HG03442 (cell line): ENCODE measurements at regions not wholly inside any gene's neighbourhood (a gene's known extent, or its start where the extent isn't known, plus 50 kb on each side); places are given as distances from the start of the nearest gene placed in this dataset.
"Not testable (repeated sequence)": the region's sequence is repeated elsewhere in the genome, so short reads cannot be mapped to it uniquely, and the experiment has no call there.

ENCODE experiments used
- ATAC-seq: cut with Tn5 transposase; IDR thresholded peaks from one replicate; pipeline ENCODE4 v1.9.1; 2021; ENCODE audit warnings: mild to moderate bottlenecking, moderate library complexity; ENCODE audit not compliant: unreplicated experiment

DNA sequence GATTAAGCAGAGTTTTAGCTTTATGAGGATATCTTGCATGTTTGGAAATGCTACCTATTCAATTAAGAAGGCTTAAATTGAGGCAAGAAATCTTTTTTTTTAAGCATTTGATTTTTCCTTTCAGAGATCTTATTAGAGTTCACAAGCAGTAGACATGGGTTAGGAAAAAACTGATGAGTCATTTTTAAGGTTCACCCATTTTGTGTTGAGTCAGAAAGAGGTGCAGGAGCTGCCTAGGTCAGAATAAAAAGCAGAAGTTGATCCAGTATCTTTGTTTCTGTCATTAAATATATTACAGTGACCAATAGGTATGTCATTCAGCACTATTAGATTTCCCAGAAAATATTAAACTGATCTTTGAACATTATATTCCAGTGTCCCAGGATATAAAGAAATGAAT, 306.8 kb downstream of the LMBRD1 start:
- ATAC-seq = no peak

DNA sequence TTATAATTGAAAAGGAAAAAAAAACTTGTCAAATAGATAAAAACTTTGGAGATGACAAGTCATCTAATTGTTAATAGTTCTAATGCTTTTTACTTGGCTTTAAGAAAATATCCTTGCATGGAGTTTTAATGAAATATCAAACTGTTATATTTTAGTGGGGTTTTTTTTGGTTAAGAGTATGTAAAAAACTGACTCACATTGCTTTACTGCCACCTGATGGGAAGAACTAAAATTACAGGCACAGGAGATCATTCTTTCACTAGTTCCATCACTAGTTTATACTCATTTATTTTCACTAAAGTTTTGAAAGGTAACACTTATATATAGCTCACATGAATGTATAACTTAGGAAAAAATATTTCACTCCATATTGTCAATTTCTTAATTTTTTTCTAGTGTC, 309.1 kb downstream of the LMBRD1 start:
- ATAC-seq = no peak

DNA sequence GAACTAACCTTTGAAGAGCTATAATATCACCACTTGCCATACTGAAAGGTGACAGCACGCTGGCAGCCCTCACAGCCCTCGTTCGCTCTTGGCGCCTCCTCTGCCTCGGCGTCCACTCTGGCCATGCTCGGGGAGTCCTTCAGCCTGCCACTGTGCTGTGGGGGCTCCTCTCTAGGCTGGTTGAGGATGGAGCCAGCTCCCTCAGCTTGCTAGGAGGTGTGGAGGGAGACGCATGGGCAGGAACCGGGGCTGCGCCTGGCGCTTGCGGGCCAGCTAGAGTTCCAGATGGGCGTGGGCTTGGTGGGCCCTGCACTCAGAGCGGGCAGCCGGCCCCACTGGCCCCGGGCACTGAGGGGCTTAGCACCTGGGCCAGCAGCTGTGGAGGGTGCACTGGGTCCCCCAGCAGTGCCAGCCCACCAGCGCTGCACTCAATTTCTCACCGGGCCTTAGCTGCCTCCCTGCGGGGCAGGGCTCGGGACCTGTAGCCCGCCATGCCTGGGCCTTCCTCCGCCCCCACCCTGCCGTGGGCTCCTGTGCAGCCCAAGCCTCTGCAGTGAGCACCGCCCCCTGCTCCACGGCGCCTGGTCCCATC, 329.7 kb downstream of the LMBRD1 start:
- no peak for ATAC-seq

DNA sequence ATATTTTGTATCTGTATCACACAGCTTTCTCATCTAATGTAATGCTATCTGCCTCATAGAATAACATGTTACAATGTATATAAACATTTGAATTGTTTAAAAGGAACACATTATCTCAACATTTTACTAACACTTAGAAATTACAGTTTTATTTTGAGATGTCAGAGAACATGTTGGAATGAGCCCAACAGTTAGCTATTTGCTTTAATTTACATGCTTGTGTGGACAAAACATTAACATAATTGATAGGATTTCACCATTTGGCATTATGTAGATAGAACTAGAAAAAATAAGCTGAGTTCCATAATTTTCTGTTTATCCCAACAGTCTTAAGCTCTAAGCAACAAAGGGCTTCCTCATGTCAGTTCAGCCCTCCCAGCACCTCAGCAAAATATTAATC, 330.9 kb downstream of the LMBRD1 start:
- no peak for ATAC-seq

DNA sequence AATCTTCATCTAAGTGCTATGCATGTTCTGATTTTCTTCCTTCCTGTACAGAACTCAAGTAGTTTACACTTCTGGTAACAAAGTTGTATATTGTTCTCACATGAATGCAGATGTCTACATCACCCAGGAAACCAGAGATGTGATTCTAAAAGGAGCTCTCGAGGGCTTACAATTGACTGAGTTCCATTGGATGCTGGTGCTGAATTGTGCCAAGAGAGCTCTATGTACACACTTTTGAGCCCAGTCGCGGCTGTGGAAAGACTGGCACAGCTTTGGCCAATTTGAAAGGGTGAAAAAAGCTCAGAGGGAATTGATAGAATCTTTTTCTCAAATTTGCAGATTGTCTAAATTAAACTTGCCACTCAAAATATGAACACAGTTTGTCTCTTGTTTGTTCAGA, 340.7 kb downstream of the LMBRD1 start:
- ATAC-seq = no peak

DNA sequence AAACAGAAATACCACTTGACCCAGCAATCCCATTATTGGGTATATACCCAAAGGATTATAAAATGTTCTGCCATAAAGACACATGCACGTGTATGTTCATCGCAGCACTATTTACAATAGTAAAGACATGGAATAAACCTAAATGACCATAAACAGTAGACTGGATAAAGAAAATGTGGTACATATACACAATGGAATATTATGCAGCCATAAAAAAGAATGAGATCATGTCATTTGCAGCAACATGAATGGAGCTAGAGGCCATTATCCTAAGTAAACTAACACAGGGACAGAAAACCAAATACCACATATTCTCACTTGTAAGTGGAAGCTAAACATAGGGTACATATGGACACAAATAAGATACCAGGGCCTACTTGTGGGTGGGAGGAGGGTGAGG, 342.2 kb downstream of the LMBRD1 start:
- not testable (repeated sequence) for ATAC-seq

DNA sequence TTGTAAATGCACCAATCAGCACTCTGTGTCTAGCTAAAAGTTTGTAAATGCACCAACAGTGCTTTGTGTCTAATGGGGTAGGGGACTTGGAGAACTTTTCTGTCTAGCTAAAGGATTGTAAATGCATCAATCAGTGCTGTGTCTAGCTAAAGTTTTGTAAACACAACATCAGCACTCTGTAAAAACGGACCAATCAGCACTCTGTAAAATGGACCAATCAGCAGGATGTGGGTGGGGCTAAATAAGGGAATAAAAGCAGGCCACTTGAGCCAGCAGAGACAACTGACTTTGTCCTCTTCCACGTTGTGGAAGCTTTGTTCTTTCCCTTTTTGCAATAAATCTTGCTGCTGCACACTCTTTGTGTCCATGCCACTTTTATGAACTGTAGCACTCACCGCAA, 346.3 kb downstream of the LMBRD1 start:
- ATAC-seq = not testable (repeated sequence)

DNA sequence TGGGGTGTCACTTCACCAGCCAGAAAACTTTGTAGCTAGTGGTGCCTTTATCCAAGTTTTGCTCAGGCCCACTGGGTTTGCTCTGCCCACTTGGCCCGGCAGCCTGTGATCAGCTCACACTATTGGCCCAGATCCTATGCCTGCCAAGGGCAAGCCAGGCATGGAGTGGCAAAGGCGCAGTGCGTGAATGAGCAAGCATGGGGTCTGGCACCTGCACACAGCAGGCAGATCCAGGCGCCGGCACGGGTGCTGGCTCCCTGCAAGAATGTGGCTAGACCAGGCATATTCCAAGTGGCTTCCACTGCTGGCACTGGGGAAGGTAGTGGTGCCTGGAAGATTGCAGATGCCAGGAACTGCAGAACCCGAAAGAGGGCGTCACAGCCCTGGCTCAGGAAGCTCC, 346.9 kb downstream of the LMBRD1 start:
- no peak for ATAC-seq
